ENCODE measurements at regions not wholly inside any gene's neighbourhood (a gene's known extent, or its start where the extent isn't known, plus 50 kb on each side); places are given as distances from the start of the nearest gene placed in this dataset.

GRCh38 chr10:31580646-31581045 lies 261.6 kb downstream of the ZEB1 start:
- no peak for TF ChIP-seq CTCF (IDR thresholded peaks at IDR 0.05; ENCODE audit: low read depth, low read length, missing input control)
- no peak for TF ChIP-seq TAF1 (conservative IDR thresholded peaks at IDR 0.05)
- no peak for TF ChIP-seq GABPA (IDR thresholded peaks at IDR 0.05 in 1 of 2, conservative IDR thresholded peaks at IDR 0.05 in 1 of 2)
- TF ChIP-seq SP1 (IDR thresholded peaks at IDR 0.05), result no peak
- no peak for TF ChIP-seq RAD21 (IDR thresholded peaks at IDR 0.05)
- TF ChIP-seq RXRA (IDR thresholded peaks at IDR 0.05), result no peak
- TF ChIP-seq JUND (IDR thresholded peaks at IDR 0.05), result no peak
- TF ChIP-seq YY1 (IDR thresholded peaks at IDR 0.05), result no peak
